Esophagus (tissue), 2 donors: ENCODE measurements at regions not wholly inside any gene's neighbourhood (a gene's known extent, or its start where the extent isn't known, plus 50 kb on each side); places are given as distances from the start of the nearest gene placed in this dataset.

Experiments used
- H3K27ac ChIP-seq, 2 donors: one replicate each; pipeline ENCODE4 v1.5.1; 2013; ENCODE audit warnings: low read depth in 2 of 2, mild to moderate bottlenecking in 2 of 2, inconsistent platforms in 1 of 2, low read length in 1 of 2, moderate library complexity in 1 of 2
- H3K27me3 ChIP-seq, 2 donors: one replicate each; pipeline ENCODE4 v1.6.1; 2013; ENCODE audit warnings: low read length in 2 of 2, control low read depth in 1 of 2, mild to moderate bottlenecking in 1 of 2; ENCODE audit not compliant: insufficient read depth in 2 of 2, control insufficient read depth in 1 of 2
- H3K36me3 ChIP-seq, 2 donors: one replicate each; pipeline ENCODE4 v1.6.1; 2013; ENCODE audit warnings: low read length in 1 of 2; ENCODE audit not compliant: control insufficient read depth in 2 of 2, insufficient read depth in 2 of 2
- H3K4me1 ChIP-seq, 2 donors: one replicate each; pipeline ENCODE4 v1.6.1; 2013; ENCODE audit warnings: low read length in 1 of 2; ENCODE audit not compliant: control insufficient read depth in 2 of 2, insufficient read depth in 2 of 2
- H3K4me3 ChIP-seq, 2 donors: one replicate each; pipeline ENCODE4 v1.5.1; 2013; ENCODE audit warnings: low read length in 2 of 2, mild to moderate bottlenecking in 2 of 2, low read depth in 1 of 2, moderate library complexity in 1 of 2
- H3K9me3 ChIP-seq, 2 donors: one replicate each; pipeline ENCODE4 v1.6.1; 2013; ENCODE audit warnings: mild to moderate bottlenecking in 2 of 2, low read depth in 1 of 2, low read length in 1 of 2, moderate library complexity in 1 of 2; ENCODE audit not compliant: control insufficient read depth in 2 of 2, insufficient read depth in 1 of 2
- WGBS, 2 donors: extraction: QIAGEN DNeasy Blood & Tissue Kit; methylation state at CpG; one replicate each; pipeline ENCODE4 v1.1.7; 2013; 5-methylcytosine and 5-hydroxymethylcytosine counted together
- donor health status: healthy with polysubstance abuse.
- donor health status: Bipolar disorder and iron deficiency.

DNA sequence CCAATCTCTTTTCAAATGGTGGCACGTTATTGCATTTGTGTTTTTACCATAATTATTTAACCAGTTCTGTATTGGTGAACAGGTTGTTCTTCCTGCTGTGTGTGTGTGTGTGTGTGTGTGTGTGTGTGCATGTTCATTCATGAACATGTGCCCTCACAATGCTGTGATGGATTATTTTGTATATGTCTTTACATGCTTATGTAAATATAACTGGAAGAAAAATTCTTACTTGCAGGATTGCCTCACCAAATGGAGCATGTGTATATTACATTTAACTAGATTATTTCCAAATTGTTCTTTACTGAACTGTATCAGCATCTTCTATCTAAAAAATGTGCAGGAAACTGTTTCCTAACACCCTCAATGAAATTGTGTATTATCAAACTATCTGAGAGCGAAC is 175.2 kb upstream of the ZPLD1 start:
- no peak overlapping the region for H3K27ac ChIP-seq
- no peaks in the 10 kb centered on the region for H3K4me1 ChIP-seq
- no peaks in the 10 kb centered on the region for H3K36me3 ChIP-seq
- no peaks in the 10 kb centered on the region for H3K27me3 ChIP-seq
- no peak overlapping the region for H3K4me3 ChIP-seq
- 36 to 57% methylated on average over 2 of the region's 2 CpGs for WGBS, 2 donors
- no peaks in the 10 kb centered on the region for H3K9me3 ChIP-seq

DNA sequence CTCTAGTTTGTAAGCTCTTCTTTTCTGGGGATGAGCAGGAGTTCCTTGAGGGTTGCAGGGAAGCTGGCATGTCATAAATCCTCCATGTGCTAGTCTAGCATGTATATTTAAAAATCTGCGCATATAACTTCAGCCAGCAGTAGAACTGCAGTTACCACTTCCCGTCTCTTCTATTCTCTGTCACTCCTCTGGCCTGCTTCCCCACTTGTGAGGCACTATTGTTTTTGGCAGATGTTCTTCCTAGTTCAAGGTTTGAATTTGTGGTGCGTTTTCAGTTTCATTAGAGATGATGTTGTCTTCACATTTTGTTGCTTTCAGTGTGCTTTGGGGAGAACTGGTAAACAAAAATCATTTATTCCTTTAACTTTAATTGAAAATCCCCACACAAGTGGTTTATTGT is 169.1 kb upstream of the ZPLD1 start:
- Histone ChIP-seq H3K9me3 (no peaks in the 10 kb centered on the region), H3K4me3 (no peak overlapping the region), H3K4me1 (no peaks in the 10 kb centered on the region), H3K36me3 (no peaks in the 10 kb centered on the region), H3K27ac (no peak overlapping the region), H3K27me3 (no peaks in the 10 kb centered on the region)
- 67 to 70% methylated on average over 3 of the region's 3 CpGs for WGBS, 2 donors

DNA sequence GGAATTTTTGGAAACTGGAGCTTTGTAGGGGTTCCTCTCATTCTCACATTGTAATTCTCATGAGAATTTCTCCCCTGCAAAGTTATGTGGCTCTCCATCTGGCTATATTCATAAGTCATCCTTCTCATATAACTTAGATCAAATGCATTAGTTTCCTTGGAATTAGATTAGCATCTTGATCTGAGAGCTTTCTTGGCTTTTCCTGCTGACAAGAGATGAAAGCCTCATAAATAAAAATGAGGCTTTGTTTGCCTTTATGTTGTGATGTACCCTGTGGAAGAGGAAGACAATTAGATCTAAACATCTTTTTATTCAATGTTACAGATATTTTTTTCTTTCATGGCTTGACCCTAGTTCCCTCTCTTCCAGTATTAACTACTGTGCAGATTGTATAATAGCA is 165.4 kb upstream of the ZPLD1 start:
- Histone ChIP-seq H3K36me3 (no peaks in the 10 kb centered on the region), H3K27ac (no peak overlapping the region), H3K9me3 (no peaks in the 10 kb centered on the region), H3K4me1 (no peaks in the 10 kb centered on the region), H3K4me3 (no peak overlapping the region), H3K27me3 (no peaks in the 10 kb centered on the region)

DNA sequence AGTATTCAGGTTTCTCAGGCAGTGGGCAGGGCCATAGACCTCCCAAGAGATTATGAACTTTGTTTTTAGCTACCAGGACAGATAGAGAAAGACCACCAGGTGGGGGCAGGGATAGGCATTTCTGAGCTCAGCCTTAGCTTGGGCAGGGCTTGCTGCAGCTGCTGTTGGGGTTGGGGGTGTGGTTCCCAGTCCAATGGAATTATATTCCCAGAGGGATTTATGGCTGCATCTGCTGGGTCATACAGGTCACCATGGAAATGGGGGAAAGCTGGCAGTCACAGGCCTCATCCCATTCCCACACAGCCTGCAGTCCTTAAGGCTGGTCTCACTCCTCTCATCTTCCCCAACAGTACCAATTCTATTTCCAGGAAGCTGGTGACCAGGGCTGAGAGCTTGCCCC is 144.6 kb upstream of the ZPLD1 start:
- H3K27me3 ChIP-seq = no peaks in the 10 kb centered on the region
- no peaks in the 10 kb centered on the region for H3K9me3 ChIP-seq
- H3K4me3 ChIP-seq = no peak overlapping the region
- H3K27ac ChIP-seq = no peak overlapping the region
- H3K4me1 ChIP-seq = no peaks in the 10 kb centered on the region
- H3K36me3 ChIP-seq = no peaks in the 10 kb centered on the region

DNA sequence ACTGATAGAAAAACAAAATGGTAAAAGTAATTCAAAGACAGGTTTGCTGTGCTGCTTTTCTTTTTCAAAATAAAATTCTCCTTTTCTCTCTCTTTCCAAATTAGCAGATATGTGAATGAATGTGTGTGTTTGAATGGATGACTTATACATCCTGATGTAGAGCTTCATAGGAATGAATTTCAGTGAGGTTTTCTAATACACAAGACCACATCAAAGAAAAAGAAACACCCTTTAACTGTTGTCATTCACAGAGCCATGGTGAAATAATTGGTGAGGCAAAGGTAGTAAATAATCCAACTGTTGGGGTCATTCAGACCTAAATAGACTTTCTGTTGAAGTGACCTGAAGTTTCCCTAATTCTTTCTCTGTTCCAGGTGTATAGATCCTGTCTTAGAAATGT is 139.1 kb upstream of the ZPLD1 start:
- H3K27me3 ChIP-seq = no peaks in the 10 kb centered on the region
- H3K36me3 ChIP-seq = no peaks in the 10 kb centered on the region
- H3K9me3 ChIP-seq = no peaks in the 10 kb centered on the region
- no peak overlapping the region for H3K4me3 ChIP-seq
- H3K4me1 ChIP-seq = no peaks in the 10 kb centered on the region
- H3K27ac ChIP-seq = no peak overlapping the region

DNA sequence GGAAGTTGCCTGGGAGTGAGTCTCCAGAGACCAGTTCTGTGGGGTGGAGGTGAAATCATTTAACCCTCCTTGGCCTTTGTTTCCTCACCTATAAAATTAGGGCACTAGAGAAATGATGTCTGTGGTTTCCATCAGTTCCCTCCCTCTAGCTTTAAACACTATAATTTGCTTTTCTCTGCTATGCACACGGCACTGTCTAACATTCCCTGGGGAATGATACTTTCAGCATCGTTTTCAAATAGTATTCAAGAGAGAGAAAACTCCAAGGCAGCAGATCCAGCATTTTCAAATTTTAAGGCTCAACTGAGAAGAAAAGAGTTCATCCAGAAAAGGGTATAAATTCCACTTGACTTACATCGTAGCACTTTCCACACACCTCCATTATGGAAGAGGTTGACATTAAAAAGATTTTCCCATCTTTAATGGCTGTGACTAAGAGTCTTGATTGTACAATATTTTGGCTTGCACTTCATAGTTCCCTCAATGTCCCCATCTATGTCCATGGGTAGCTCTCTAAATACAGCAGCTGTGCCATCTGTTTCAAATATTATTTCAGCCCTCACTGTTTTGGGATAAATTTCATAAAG is 137.7 kb upstream of the ZPLD1 start:
- H3K4me1 ChIP-seq = no peaks in the 10 kb centered on the region
- no peaks in the 10 kb centered on the region for H3K36me3 ChIP-seq
- no peak overlapping the region for H3K4me3 ChIP-seq
- no peak overlapping the region for H3K27ac ChIP-seq
- 65% methylated on average over 3 of the region's 3 CpGs for WGBS, 2 donors
- H3K9me3 ChIP-seq = no peaks in the 10 kb centered on the region
- H3K27me3 ChIP-seq = no peaks in the 10 kb centered on the region

DNA sequence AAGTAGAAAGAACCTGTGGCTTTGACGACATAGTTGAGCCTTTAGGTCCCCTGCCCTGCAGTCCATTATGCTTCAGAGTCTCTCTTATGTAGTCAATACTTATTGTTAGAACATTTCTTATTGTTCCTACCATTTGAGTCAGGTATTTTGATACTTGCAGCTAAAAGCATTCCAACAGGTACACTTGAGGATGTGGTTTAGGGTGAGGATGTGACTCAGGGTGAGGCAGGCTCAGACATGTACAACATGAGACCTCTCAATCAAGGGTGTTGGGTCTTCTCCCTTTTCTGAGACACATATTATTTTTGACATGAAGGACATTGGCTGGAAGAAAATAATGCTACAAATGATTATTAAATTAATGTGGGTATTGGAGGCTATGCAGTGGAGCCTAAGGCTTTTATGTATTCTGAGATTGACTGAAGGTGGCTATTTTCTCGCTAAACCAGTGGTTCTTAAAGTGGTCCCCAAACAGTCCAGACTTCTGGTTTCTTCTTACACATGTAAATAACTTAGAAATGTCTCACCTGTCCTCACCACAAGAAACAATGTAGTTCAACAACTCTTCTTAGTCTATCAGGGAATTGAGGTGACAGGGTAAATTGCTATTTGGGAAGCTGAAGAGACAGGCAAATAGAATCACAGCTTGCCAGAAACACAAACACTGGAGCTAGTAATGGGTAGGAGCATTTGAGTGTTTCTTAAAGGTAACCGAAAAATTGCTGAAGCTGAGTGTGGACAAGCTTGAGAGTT is 135.5 kb upstream of the ZPLD1 start:
- Histone ChIP-seq H3K4me3 (no peak overlapping the region), H3K27me3 (no peaks in the 10 kb centered on the region), H3K9me3 (no peaks in the 10 kb centered on the region), H3K27ac (no peak overlapping the region), H3K36me3 (no peaks in the 10 kb centered on the region), H3K4me1 (no peaks in the 10 kb centered on the region)
- WGBS, 2 donors = 72 to 74% methylated on average over 3 of the region's 3 CpGs

DNA sequence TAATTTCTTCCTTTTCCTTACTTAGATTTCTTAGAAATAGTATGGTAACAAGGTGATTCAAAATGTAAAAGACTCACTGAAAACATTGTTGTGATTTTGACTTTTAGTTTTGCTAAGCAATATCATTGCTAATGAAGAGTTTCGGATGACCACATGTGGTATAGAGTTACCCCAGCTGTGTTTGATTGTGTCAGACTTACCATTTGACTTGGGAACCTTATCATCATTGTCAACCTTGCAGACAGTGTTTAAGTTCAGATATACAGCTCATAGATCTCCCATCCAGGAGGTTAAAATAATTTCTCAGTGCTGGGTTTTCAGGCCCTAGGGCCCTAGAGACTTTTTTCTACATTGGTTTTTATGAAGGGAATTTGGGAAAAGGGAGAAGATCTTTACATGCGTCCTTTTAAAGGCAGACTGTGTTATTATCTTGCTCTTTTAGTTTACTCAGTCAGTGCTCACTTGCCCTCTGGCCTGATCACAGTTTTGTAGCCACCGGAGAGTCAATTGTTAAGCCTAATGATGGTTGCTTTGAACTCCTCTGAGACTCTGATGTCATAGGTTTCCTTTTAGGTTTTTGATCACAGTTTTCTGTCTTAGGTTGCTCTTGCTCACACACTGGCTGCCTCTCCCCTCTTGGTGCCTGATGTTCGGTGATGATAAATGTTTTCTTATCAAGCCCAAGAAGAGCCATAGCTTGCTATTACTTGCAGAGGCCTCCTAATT is 133.5 kb upstream of the ZPLD1 start:
- Histone ChIP-seq H3K4me1 (no peaks in the 10 kb centered on the region), H3K36me3 (no peaks in the 10 kb centered on the region), H3K27me3 (no peaks in the 10 kb centered on the region), H3K27ac (no peak overlapping the region), H3K4me3 (no peak overlapping the region), H3K9me3 (no peaks in the 10 kb centered on the region)
- WGBS, 2 donors = 49 to 50% methylated on average over 4 of the region's 4 CpGs

DNA sequence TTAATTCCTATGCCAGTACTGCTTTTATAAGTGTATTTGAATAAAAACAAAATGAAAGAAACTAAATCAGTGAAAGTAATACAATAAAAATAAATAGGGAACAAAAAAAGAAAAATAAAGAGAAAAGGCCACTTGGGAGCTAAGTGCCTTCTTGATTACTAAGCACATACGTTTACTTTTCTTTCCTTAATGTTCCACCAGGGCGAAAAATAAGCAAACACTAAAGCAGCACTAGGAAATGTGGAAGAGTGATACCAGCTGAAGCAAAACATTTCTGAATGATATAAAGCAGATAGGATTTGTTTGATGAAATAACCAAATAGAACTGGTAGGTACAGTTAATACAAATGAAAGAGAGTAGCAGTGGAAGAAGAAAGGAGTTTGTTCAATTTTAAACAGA is 132.8 kb upstream of the ZPLD1 start:
- Histone ChIP-seq H3K4me1 (no peaks in the 10 kb centered on the region), H3K27me3 (no peaks in the 10 kb centered on the region), H3K9me3 (no peaks in the 10 kb centered on the region), H3K36me3 (no peaks in the 10 kb centered on the region), H3K27ac (no peak overlapping the region), H3K4me3 (no peak overlapping the region)
- 39 to 43% methylated on average over 2 of the region's 2 CpGs for WGBS, 2 donors

DNA sequence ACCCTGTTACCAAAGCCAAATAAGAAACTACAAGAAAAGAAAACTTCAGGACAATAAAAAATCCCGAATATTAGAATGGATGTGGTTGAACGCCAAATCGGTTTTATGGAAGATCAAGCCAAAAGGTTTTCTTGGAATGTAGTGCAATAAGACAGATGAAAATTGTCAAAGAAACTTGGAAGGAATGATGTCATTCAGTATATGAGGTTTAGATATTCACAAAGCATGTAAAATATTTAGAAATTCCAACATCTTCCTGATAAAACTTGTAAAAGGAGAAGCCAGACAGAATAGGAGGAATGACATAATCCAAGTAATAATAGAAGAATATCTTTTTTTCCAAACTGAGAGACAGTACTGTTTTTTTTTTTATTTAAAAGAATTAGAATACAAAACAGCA is 130.3 kb upstream of the ZPLD1 start:
- H3K9me3 ChIP-seq = peaks cover 0 to 2% of the 10 kb centered on the region in 2 donors
- H3K27ac ChIP-seq = no peak overlapping the region
- no peaks in the 10 kb centered on the region for H3K4me1 ChIP-seq
- H3K4me3 ChIP-seq = no peak overlapping the region
- no peaks in the 10 kb centered on the region for H3K27me3 ChIP-seq
- 82 to 83% methylated on average over 3 of the region's 3 CpGs for WGBS, 2 donors
- no peaks in the 10 kb centered on the region for H3K36me3 ChIP-seq
